Stimulated activated CD4-positive, alpha-beta T cell treated with anti-CD3 and anti-CD28 coated beads, TNF-alpha, amount 100 ng/mL, for 48 hours (primary cell): ENCODE measurements at regions not wholly inside any gene's neighbourhood (a gene's known extent, or its start where the extent isn't known, plus 50 kb on each side); places are given as distances from the start of the nearest gene placed in this dataset.

Experiments used
- DNase-seq, 3 donors: peaks; one replicate each; pipeline ENCODE4 v3.0.0-alpha.2; 2020; ENCODE audit warnings: low read depth in 3 of 3

DNA sequence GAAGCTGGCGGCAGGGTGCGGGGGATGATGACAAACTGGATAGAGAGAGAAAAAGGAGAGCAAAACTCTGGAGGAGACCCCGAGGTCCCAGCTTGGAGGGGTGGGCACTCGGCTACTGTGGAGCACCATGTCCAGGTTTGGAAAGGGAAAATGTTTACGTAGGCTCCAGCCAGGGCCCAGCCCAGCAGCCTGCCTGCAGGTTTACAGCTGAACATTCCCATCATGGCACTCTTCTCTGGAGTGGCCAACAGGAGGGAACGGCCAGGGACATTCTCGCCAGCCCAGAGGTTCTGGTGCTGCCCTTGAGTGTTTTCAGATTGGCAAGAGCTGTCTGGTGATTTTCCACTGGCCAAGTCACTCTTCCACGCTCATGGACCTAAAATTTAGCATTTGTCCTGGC lies 262.9 kb upstream of the TCF4 start:
- DNase-seq: no peak

GRCh38 chr18:55849391-55849790 lies 261.4 kb upstream of the TCF4 start:
- DNase-seq: no peak

- DNase-seq: no peak
Measured at GRCh38 chr18:55847960-55848359, 260.0 kb upstream of the TCF4 start.

DNA sequence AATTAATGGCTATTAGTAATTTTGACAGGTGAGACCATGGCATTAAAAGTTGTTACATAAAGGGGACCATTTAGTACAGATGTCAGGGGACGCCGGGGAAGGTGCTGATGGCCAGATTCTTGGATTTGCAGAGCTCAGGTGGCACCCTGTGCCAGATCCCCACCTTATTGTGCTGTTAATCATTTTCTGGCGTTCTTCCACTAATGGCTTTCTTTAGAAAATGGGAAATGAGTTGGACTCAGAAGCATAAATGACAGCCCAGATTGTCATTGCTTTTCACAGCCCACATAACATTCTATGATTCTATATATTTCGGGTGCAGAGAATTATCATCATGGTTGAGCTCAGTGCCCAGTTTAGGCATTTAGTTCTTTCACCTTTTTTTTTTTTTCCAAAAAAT lies 257.2 kb upstream of the TCF4 start:
- DNase-seq: no peak

- no peak for DNase-seq
Measured at GRCh38 chr18:55844382-55844781, 256.4 kb upstream of the TCF4 start.

GRCh38 chr18:55841314-55841713 lies 253.3 kb upstream of the TCF4 start:
- DNase-seq: no peak

DNA sequence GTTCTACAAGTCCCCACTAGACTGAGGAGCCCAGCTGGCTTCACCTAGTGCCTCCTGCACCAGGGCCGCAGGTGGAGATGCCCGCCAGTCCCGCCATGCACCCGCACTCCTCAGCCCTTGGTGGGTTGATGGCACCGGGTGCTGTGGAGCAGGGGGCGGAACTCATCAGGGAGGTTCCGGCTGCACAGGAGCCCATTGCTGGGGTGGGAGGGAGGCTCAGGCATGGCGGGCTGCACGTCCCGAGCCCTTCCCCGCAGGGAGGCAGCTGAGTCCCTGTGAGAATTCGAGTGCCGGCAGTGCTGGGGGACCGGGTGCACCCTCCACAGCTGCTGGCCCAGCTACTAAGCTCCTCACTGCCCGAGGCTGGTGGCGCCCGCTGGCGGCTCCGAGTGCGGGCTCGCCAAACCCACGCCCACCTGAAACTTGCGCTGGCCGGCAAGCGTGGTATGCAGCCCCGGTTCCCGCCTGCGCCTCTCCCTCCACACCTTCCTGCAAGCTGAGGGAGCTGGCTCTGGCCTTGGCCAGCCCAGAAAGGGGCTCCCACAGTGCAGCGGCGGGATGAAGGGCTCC lies 252.7 kb upstream of the TCF4 start:
- DNase-seq: no peak

GRCh38 chr18:55839343-55839742 lies 251.4 kb upstream of the TCF4 start:
- no peak for DNase-seq

GRCh38 chr18:55838841-55839240 lies 250.8 kb upstream of the TCF4 start:
- no peak for DNase-seq

DNA sequence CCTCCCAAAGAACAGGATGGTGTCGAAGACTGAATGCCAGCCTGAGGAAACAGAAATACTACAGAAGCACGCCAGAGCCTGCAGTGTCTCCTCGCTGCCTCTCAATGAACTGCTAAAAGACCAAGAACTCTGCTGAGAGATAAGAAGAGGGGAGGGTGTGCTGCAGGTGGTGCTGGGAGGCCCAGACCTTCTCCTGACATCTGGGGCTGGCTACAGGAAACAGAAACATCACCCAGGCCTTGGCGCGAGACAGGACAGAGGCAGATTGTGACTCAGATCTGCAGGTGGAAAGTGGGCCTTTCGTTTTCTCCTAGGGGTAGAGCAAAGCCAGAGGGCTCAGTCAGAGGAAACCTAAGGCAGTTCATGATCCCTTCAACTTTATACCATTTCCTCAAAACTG lies 250.3 kb upstream of the TCF4 start:
- no peak for DNase-seq

DNA sequence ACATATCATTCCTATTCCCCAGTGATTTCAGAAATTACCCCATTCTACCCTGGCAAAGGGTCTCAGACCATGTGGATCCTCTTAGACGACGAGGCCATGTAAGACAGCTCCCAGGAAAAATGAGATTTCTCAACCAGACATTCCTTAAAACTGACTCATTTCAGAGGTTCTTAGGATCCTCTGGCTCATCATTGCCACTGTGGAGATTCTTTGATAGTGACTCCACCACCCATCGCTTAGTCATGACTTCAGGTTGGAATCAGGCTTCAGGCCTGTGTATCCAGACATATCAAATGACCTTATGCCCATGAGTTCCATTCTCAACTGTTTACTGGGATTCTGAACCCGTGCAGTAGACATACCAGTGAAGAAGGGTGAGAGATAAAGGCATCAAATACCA lies 245.6 kb upstream of the TCF4 start:
- DNase-seq: no peak

GRCh38 chr18:55830544-55830943 lies 242.6 kb upstream of the TCF4 start:
- no peak for DNase-seq

DNA sequence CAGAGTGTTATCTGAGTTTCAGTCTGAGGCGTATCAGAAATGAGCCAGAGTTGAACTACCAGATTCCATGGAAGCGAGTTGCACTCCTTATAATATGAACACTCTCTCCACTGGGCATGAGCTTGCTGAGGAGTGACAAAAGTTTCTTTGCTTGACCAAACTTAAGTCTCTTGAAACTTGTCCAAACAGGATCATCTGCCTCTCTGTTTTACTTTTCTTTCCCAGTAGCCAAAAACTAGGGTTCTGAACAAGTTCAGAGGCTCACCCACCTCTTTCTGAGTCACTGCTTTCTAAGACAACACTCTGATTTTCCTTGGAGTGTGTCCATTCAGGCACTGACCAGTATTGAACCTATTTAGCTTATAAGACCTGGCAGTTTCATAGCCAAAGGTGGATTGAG lies 233.2 kb upstream of the TCF4 start:
- DNase-seq: no peak

DNA sequence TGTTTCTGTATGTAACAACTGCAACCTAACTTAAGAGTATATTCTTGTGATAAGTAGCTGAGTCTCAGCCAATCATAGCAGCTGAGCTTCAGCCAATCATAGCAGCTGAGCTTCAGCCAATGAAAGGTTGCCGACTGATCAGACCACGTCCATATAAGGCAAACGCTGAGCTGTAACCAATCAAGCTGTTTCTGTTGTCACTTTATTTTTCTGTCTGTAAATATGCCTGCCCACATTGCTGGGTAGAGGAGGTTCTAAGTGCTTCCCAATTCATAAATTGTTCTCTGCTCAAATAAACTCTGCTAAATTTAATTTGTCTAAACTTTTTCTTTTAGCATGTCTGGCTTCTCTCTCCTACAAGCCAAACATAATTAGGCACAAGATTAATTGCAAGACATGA lies 231.5 kb upstream of the TCF4 start:
- no peak for DNase-seq

- no peak for DNase-seq
Measured at GRCh38 chr18:55818284-55818683, 230.3 kb upstream of the TCF4 start.

DNA sequence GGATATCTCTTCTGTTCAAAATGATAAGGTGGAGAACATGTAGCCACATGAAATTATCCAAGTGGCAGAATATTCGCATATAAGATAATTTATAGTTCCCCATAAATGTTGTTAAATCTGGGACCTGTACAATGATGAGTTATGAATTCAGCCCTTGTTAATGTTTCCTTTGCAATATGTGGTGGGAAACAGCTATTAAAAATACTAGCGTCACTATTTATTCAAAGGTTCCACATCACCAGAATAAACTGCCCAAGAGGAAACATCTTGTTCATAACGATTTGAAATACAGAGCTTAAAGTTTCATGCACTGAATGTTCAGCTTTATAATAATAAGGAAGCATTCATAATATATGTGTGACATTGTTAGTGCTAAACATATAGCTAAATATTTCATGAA lies 223.9 kb upstream of the TCF4 start:
- DNase-seq: no peak

DNA sequence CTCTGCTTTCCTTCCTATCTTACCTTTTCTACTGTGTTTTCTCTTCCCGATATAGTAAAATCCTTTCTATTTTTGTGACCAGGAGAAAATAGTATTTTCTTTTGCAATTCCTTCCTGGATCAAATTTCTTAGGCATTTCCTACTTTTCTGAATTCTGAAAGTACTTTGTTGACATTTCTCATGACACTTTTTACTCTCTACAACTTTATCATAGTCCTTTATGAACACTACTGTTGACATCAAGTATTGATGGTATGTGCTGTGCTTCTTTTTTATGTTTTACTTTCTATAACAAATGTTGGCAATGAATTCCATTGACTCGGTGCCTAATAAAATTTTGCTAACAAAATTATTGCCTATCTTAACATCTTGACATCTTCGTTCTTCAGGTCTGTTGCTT lies 217.7 kb upstream of the TCF4 start:
- no peak for DNase-seq

DNA sequence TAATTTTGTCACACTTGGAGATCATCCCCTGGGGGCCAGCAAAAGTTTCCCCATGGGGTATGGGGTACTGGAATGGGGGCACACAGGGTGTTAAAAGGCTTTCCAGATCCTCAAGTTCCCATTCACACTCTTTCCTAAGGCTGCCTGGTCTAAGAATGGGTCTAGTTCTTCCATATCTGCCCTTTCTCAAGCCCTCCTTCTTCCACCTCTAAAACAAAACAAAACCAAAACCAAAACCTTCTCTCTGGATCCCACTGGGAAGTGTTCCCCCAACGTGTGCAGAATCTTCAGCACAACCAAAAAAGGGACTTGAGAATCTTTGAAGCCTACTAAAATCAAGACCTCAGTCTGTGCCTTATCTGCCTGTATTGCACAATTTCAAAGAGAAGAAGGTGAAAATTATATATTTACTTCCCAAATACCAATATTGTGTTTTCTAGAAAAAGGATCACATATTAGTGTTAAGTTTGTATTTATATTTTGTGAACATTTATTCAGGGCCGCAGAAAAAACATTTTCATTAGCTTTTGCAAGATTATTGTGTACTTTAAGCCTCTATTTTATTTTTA lies 207.2 kb upstream of the TCF4 start:
- DNase-seq: no peak

GRCh38 chr18:55794288-55795052 lies 206.5 kb upstream of the TCF4 start:
- DNase-seq: no peak

DNA sequence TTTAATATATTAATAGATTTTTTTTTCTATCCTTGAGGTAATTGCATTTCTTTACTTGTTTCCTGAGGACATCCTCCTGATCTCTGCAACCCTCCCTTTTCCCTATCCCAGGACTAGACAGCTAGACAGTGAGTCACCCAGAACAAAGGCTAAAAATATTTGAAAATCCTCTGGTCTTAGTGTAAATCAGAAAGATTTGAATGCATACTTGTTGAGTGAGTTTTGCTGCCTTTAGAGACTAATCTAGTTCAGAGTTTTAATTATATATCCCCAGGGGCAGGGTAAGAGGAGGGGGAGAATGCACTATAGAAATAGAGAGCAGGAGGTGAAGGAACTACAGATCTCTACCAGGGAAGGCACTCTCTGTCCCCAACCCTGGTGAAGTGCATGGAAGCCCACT lies 202.3 kb upstream of the TCF4 start:
- DNase-seq: no peak

DNA sequence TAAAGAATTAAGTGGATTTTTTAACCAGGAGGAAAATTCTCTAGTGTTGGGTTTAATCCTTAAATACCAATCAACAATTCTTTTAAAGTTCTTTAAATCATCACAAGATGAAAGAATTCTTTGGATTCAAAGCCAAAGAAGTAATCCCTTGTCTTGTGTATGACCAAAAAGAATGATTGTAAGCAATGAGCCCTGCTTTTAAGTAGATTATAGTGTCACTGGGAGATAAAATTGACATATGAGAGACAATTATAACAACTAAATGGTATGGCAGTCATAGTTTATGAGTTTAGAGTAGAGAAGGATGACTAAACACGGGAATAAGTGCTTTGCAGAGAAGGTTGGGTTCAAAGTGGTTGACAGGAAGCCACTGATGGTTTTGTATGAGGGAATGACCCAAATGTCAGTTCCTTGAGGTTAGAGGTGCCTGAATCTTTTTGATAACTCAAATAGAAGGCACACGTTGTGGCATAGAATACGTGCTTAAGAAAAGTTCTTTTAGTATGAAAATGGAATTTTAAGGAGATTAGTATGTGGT lies 199.6 kb upstream of the TCF4 start:
- no peak for DNase-seq

DNA sequence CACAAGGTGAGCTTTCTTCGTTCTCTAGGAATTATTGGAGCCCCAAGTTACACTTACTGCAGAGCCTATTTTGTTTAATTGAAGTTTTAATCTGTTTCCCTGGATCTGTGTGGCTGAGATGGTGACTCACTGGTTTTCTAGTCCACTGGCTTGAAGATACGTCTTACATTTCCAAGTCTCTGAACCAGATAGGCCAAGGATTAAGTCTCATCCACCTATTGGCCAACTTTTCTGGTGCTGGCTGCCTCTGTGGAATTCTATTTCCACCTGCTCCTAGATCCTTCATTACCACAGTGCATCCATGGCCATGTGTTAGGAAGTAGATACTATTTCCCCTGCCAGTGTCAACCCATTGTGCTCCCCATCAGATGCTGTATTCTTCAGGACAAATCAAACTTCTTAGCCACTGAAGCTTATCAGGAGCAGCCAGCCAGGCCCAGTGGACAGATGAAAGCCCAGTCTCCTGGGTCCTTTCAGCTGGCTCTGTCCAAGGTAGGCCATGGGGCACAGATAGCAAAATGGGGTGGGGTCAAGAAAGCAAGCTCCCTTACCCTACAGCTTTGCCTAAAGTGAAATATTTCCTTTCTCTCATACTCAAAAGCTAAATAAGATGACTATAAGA lies 198.8 kb upstream of the TCF4 start:
- DNase-seq: no peak

- no peak for DNase-seq
Measured at GRCh38 chr18:55783921-55784320, 195.9 kb upstream of the TCF4 start.
